Epithelial cell of prostate (primary cell): ENCODE measurements at regions not wholly inside any gene's neighbourhood (a gene's known extent, or its start where the extent isn't known, plus 50 kb on each side); places are given as distances from the start of the nearest gene placed in this dataset.

Experiments
- DNase-seq: peaks from one replicate; pipeline ENCODE4 v3.0.0-alpha.2; 2011; ENCODE audit warnings: low read depth, low spot score
- H3K27ac ChIP-seq: fragments of 450-650 bp; 2 replicates; pipeline ENCODE4 v1.5.1; 2017; ENCODE audit warnings: mild to moderate bottlenecking

DNA sequence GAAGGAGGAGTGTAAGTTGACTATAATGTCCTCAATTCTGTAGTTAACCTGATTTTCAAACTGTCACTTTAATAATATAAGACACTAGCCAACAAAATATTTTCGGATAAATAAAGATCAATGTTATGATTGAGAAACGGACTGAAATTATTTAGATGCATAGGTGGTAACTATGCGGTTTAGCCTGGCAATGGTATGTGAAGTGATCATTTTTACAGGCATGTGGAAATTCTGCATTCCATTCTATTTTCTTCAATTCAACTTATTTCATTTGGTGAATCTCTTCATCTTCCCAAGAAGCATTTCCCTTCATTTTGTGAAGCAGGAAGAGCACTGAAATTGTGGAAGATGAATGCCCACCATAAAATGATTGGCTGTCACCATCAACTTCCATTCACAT, 1457.5 kb upstream of the CDH9 start:
- no peak for DNase-seq

DNA sequence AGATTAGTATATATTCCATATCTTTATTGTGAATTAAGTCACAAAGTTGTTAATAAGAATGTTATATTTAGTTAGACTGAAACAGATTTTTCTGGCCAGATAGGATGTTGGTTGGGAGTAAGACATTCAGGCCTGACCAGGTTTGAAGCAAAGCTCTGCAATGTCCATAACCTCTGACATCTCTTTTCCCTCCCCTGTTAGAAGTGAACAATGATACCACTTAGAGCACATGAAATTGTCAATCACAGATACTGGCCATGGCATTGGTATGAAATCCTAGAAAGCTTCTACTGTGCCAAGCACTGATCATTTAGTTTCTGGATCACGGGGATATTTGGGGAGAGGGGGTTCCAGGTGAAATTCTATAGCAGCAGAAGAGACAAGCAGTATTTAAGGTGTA, 1455.1 kb upstream of the CDH9 start:
- DNase-seq, result no peak

More for the DNA sequence above, 1457.5 kb upstream of the CDH9 start:
- H3K27ac ChIP-seq, result no peak overlapping the region

DNA sequence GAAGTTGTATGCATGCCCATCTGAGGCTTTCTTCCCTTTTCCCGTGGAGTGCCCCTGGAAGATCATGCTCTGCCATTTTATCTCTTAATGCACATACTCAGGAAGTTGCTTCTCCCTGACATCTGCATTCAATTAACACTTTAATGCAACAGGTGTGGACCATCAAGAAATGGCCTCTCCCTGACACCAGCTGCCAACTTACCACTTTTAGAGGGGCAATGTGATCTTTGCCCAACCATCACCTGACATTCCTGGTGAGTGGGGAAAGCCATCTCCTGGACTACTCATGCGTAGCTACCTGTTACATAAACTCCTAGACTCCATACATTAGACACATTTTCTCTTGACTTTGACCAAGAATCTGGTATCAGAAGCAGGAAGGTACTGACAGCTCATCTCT, 1450.4 kb upstream of the CDH9 start:
- H3K27ac ChIP-seq, result no peak overlapping the region
- DNase-seq, result no peak

More for the DNA sequence above, 1455.1 kb upstream of the CDH9 start:
- no peak overlapping the region for H3K27ac ChIP-seq

DNA sequence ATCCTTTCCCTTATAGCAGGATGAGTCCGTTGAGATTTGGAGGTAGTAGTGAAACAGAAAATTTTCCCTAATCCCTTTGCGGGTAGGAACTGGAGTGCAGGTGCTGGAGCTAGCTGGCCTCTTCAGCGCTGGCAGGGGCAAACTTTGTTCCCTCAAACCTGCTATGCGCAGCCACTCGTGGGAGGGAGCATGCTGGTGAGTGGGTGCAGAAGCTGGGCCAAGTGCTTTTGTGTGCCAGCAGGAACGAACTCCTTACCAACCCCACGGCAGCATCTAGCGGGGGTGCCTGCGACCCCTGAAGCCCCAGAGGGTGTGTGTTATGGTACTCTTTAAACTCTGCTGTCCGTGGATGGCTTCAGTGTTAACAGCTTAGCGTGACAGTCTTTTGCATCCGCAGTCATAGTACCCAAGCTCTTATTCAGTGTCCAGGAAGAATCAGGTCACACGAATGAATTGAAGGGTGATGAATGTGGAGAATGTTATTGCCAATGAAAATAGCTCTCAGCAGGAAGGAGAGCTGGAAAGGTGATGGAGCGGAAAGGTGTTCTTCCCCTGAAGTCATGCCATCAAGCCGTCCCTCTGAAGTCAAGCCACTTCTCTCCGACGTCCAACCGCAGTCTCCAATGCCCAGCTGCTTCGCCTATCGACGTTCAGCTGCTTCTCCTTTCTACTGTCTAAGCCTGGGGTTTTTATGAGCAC, 1445.1 kb upstream of the CDH9 start:
- no peak overlapping the region for H3K27ac ChIP-seq
- DNase-seq, result no peak

DNA sequence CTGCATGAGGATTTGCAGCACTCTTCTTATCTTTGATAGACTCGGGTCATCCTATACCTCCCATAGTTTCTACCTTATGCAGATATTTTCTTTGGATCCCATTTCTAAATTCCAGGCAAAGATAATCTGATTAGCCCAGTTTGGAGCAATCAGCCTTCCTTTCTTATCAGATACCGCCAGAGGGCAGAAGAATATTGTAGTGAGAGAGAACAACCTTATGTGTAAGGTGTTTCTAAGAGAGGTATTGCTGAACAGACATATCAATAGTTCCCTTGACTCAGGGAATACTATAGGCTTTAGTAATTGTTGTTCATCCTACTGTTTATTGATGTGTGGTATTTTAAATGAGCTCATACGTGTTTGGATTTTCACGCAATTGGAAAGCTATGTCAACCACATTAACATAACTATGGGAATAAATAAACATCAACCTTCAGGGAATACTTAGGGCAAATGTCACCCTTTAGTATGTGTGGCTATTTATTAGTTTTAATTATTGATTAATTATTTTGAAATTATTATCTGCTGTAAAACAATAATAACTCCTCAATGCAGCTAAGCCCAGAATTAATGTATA, 1435.2 kb upstream of the CDH9 start:
- DNase-seq, result no peak
- H3K27ac ChIP-seq, result no peak overlapping the region

DNA sequence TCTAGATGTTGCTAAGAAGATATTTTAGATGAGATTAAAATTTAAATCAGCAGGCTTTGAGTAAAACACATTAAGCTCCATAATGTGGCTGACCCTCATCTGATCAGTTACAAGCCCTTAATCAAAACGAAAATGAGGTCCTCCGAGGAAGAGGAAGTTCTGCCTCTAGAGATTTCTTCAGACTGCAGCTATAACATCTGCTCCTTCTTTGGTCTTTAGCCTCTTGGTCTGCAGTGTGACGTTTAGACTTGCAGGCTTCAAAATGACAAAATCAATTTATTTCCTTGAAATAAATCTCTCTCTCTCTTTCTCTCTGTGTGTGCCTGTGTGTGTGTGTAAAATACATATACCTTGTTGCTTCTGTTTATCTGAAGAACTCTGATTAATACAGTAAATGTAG, 1429.8 kb upstream of the CDH9 start:
- DNase-seq, result no peak
- H3K27ac ChIP-seq, result no peak overlapping the region

DNA sequence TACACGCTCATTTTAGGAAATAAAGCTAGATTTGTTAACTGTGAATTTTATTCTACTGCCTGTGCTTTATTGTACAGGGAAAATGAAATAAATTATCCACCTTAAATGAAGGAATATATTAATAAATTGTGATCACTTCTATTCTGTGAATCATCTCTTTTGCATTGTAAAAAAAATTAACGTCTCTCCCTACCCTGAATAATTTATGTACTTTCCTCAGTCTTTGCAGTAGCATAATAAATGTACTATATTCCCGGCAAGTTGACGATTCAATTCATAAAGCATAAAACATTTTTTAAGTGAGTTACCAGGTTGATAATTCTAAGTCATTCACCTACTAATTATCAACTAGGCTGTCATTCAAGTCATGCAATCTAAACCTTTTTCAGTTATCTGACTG, 1425.3 kb upstream of the CDH9 start:
- H3K27ac ChIP-seq, result no peak overlapping the region
- no peak for DNase-seq

DNA sequence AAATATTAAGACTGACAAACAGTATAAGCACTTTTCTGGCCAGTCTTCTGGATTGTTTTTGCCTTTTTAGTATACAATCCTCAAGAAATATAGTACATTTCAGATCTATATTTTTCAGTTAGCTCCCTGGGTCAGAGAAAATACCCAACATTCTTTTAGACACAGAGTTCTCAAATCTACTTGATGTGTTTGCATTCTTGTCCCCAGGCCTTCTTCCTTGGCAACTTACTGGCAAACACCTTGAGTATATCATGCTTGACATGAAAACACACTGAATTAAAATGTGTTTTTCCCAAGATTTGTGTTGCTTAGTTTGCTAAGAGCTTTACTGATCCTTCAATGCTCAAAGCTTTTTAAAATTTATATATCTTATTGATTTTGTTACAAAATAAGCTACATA, 1413.1 kb upstream of the CDH9 start:
- DNase-seq, result no peak
- H3K27ac ChIP-seq, result no peak overlapping the region

DNA sequence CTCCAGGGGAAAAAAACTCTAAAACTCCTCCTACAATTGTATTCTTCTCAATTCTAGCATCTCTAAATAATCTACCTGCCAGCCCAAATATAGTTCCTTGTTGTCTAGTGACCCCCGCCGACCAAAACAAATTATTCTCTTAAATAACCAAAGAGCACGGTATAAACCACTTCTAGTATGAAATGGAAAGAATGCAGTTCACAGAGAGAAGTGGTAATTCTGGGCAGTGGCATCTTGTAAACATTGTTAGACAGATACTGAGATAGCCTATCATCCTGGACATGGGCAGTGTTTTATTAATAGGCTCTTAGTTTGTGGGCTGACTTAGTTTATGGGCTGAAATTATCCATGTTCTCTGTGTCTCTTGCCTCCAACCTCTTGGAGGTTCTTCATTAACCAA, 1412.6 kb upstream of the CDH9 start:
- DNase-seq, result no peak
- H3K27ac ChIP-seq, result no peak overlapping the region

DNA sequence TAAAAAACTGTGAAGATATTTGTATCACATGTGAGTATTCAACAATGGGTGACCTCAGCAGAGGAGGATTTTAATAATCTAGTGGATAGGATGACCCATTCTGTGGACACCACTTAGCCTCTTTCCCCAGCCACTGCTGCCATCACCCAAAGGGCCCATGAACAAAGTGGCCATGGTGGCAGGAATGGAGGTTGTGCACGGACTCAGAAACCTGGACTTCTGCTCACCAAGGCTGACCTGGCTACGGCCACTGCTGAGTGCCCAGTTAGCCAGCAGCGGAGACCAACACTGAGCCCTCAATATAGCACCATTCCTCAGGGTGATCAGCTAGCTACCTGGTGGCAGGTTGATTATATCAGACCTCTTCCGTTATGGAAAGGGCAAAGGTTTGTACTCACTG, 1410.4 kb upstream of the CDH9 start:
- no peak for DNase-seq

DNA sequence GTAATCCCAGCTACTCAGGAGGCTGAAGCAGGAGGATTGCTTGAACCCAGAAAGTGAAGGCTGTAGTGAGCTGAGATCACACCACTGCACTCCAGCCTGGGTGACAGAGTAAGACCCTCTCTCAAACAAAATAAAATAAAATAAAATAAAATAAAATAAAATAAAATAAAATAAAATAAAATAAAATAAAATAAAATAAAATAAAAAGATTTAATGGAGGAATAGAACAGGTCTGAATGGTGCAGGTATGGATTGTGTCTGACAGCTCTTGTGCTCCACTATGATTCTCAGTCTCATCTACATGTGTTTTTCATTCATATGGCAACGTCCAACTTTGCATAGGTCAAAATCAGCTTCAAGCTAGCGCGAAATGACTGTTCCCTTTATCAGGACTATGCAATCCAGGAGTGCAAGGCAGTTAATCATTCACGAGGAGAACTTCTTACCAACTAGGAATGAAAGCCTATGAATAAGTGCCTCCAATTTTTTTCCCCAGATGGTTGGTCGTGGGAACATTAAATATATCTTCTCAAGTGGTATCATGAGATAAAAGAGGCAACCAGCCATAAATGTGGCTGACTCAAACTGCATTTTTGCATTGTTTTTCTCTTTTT, 1392.3 kb upstream of the CDH9 start:
- no peak for DNase-seq

More for the DNA sequence above, 1410.4 kb upstream of the CDH9 start:
- H3K27ac ChIP-seq, result no peak overlapping the region

DNA sequence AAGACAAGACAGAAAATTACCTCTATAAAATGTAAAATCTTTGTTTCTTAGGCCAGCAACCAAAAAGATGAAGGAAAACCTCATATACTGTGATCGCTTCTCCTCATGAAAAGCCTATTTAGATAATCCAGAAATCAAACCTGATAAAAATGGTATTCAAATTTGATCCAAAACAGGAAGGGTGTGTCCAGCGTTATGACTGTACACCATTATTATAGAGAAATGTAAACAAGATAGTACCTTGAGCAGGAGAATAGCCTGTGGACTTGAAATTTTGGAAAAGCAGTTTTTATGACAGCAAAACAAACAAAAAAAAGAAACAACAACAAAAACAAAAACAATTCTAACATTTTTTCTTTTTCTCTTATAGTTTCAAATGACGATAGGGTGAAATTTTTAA, 1382.8 kb upstream of the CDH9 start:
- no peak overlapping the region for H3K27ac ChIP-seq
- DNase-seq, result no peak

More for the DNA sequence above, 1392.3 kb upstream of the CDH9 start:
- H3K27ac ChIP-seq, result no peak overlapping the region

DNA sequence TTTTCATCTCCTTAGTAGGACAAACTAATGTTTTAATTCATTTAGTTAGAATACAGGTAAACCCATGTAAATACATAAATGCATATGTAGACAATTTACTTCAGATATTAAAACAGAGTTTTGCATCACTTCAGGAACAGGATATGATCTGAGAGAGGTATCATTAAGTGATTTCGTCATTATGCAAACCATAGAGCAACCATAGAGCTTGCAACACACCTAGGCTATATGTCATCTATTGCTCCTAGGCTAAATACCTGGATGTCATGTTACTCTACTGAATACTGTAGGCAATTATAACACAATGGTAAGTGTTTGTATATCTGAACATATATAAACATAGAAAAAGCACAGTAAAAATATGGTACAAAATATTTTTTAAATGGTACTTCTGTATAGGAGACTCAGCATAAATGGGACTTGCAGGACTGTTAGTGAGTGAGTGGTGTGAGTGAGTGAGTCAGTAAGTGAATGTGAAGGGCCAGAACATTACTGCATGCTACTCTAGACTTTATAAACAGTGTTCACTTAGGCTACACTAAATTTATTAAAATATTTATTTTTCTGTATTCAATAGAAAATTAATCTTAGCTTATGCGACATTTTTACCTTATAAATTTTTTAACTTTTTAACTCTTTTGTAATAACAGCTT, 1377.5 kb upstream of the CDH9 start:
- H3K27ac ChIP-seq, result peak overlapping the region; percentile 15
- DNase-seq, result no peak

DNA sequence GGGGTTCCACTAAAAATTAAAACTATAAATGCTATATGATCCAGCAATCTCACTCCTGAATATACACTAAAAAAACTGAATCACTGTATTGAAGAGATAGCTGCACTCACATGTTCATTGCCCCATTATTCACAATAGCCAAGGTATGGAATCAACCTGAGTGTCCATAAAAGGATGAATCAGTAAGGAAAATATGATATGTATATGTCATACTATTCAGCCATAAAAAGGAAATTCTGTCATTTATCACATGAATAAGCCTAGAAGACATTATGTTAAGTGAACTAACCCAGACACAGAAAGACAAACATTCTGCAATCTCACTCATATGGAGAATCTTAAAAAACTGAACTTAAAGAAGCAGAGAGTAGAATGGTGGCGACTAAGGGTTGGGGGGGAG, 1376.2 kb upstream of the CDH9 start:
- no peak for DNase-seq
- H3K27ac ChIP-seq, result peak overlapping the region; percentile 15

DNA sequence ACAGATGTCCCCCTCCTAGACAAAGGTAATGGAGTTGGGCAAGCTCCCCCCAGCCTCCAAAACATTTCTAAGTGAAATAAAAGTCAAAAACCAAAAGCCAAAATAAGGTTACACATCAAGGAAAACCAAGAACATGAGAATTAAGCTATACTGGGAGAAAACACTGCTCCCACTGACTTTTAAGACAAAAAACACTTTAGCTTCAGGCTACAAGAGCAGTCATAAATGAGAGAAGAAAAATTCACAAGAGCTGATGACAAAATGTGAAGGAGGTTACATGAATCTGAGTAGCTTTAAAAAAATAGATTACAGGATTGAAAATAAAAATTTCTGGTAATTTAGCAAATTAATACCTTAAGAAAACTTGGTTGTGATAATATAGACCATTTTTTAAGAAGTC, 1370.3 kb upstream of the CDH9 start:
- H3K27ac ChIP-seq, result no peak overlapping the region
- no peak for DNase-seq

DNA sequence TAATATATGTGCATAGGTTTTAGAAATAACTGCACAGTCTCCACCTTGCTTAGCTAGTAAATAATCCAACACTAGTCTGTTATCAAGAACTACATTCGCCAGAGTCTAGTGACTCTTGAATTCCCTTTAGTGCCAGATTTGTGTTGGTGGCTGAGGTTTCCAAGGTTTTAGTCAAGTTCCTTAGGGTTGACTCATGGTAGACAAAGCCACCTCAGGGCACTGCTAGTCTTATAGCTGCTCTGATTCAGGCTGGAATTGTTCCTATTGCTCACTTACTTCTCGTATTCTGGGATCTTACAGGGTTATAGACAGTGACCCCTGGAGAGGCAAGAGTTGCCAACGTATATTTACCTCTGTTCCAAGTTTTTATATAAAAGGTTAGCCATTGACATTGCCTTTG, 1369.8 kb upstream of the CDH9 start:
- DNase-seq, result no peak
- H3K27ac ChIP-seq, result no peak overlapping the region

DNA sequence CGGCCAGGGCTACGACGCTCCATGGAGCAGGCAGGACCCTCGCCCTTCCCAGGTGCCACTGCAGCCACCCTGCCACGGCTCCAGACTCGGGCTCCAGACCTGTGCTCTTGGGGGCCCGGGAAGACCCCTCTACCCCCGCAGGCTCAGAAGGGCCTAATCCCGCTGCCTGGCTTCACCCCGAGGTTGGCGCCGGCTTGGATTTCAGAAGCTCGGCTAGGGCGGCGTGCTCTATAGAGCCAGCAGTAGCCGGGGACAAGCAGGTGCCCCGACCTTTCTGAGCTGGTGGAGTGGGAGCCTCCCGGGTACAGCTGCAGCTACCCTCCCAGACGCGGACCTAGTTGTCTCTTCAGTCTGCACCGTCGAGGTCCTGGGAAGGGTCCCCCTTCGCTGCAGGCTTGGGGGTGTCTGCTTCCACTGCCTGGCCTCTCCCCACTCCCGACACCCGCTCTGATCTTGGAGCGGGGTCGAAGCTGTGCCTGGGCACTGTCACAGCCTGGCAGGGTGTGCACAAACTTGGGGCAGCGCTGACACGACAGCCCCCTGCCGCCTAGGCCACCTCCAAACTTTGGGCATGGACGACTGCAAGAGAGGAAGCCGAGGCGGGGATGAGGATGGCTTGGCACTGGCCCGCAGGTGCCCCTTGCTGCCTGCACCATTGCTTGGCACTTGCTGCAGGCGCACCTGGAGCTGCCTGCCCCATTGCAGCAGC, 1366.1 kb upstream of the CDH9 start:
- DNase-seq, result no peak
- no peak overlapping the region for H3K27ac ChIP-seq

DNA sequence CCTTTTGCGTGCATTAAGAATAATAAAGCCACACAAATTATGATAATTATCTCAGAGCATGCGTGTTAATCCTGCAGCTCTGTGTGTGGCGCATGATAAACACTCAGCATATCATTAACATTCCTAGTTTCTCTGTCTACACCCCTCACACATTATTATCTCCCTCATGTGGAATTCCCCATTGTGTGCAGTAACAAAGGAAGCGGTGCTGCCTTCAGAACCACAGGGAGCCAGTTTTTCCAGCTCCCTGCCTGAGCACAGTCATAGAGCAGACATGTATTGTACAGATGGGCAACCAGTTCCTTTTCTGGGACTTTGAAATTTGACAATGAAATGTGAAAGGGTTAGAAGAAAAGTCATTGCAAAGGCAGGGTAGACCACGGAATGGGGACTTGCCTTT, 1365.5 kb upstream of the CDH9 start:
- DNase-seq, result no peak

DNA sequence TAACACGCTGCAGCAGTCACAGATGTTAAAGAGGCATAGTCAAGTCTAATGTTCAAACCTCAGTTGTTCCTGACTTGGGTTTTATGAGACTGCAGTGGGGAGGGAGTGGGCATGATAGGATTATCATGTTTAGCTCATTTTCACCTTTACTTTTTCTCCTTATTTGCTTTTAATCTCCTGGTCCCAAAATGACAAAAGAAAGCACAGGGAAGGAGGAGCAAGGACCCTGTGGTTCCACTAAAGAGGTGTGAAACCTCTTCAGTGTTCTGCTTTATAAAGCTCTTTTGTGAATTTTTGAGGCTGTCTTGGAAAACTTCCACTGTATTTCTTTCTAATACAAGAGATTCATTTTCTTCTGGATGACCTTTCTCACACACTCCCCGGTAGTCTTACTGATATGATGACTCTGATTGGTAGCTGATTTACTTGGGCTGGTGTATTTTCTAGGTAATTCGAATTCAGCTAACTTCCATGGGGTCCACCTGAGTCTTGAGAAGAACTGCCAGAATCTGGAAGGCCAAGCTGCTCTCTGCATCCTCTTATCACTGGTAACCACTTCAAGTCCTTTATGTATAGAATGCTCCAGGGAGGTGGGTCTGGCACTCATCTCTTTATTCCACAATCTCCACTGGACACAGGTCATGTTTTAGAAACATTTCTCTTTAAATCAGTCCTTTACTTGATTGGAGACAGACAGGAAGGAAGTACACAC, 1364.4 kb upstream of the CDH9 start:
- H3K27ac ChIP-seq, result no peak overlapping the region
- no peak for DNase-seq

More for the DNA sequence above, 1365.5 kb upstream of the CDH9 start:
- H3K27ac ChIP-seq, result no peak overlapping the region

DNA sequence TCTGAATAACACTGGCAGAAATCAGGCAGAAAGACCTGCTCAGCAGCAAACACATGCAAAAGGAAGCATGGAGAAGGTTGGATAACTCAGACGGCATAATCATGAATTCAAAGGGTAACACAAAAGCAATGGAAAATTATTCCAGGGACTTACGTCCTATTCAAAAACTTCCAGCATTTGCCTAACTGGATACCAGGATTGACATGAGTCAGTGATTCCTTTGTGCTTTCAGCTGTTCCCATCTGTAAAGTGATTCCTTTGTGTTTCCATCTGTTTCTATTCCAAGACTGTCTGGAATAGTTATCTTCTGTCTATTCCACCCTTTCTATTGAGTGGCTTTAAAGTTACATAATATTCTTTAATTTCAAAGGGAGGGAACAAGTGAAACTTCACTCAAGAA, 1361.7 kb upstream of the CDH9 start:
- no peak for DNase-seq
- no peak overlapping the region for H3K27ac ChIP-seq
